ENCODE measurements at regions not wholly inside any gene's neighbourhood (a gene's known extent, or its start where the extent isn't known, plus 50 kb on each side); places are given as distances from the start of the nearest gene placed in this dataset.

DNA sequence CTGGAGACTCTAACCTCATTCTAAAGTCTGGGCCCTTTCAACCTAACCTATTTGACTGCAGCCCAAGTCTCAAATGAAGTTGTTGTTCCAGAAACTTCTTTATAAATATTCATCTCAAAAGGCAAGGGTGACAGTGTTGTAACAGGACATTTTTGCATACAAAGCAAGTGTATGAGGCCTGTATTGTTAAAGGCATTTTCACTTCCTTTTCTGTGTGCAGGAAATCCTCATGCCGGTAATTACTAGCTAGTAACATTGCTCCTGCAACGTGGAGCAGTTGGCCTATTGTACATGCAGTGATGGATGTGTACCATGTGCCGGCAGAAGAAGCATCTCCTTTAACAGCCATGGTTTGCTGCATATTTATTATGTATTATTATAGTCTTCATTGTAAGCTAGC is 156.5 kb upstream of the RMST start:
- Histone ChIP-seq H3K27ac (ENCODE audit: control insufficient read depth, insufficient read depth, low read length) (no peak overlapping the region), H3K36me3 (ENCODE audit: control insufficient read depth in 2 of 2, extremely low read depth in 1 of 2, insufficient read depth in 2 of 2, low read length in 2 of 2) (no peaks in the 10 kb centered on the region), H3K9me1 (ENCODE audit: control insufficient read depth, extremely low read depth, insufficient read depth, low read length) (no peaks in the 10 kb centered on the region), H3K27me3 (ENCODE audit: control insufficient read depth, extremely low read depth, insufficient read depth, low read length) (no peaks in the 10 kb centered on the region), H2AFZ (ENCODE audit: control insufficient read depth, low read length) (no peak overlapping the region), H4K20me1 (ENCODE audit: control insufficient read depth, extremely low read depth, insufficient read depth, low read length) (no peaks in the 10 kb centered on the region), H3K4me3 (ENCODE audit: control insufficient read depth in 2 of 3, extremely low read depth in 1 of 3, insufficient read depth in 2 of 3, low read depth in 1 of 3, low read length in 3 of 3) (no peak overlapping the region), H3K9me3 (ENCODE audit: control insufficient read depth, low read depth, low read length) (no peaks in the 10 kb centered on the region), H3K4me1 (ENCODE audit: control insufficient read depth, extremely low read depth, insufficient read depth, low read length) (no peaks in the 10 kb centered on the region), H3K79me2 (ENCODE audit: control insufficient read depth, insufficient read depth, low read length) (no peaks in the 10 kb centered on the region), H3K4me2 (ENCODE audit: control insufficient read depth, extremely low read depth, insufficient read depth, low read depth, low read length) (no peak overlapping the region), H3K9ac (ENCODE audit: control insufficient read depth, extremely low read depth, insufficient read depth, low read length) (no peak overlapping the region)
- TF ChIP-seq, protein P1, sequence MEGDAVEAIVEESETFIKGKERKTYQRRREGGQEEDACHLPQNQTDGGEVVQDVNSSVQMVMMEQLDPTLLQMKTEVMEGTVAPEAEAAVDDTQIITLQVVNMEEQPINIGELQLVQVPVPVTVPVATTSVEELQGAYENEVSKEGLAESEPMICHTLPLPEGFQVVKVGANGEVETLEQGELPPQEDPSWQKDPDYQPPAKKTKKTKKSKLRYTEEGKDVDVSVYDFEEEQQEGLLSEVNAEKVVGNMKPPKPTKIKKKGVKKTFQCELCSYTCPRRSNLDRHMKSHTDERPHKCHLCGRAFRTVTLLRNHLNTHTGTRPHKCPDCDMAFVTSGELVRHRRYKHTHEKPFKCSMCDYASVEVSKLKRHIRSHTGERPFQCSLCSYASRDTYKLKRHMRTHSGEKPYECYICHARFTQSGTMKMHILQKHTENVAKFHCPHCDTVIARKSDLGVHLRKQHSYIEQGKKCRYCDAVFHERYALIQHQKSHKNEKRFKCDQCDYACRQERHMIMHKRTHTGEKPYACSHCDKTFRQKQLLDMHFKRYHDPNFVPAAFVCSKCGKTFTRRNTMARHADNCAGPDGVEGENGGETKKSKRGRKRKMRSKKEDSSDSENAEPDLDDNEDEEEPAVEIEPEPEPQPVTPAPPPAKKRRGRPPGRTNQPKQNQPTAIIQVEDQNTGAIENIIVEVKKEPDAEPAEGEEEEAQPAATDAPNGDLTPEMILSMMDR (optimal IDR thresholded peaks at IDR 0.05 in 1 of 3, IDR thresholded peaks at IDR 0.05 in 1 of 3, conservative IDR thresholded peaks at IDR 0.05 in 1 of 3; ENCODE audit: extremely low read depth in 1 of 3, insufficient read depth in 2 of 3, low read length in 3 of 3) = no peak
- no peak for TF ChIP-seq EZH2 (IDR thresholded peaks at IDR 0.05; ENCODE audit: low read length)
- DNase-seq (ENCODE audit: low read depth, low spot score) = no peak
- FAIRE-seq = no peak
- dilution Hi-C loops (cut with MboI; ENCODE audit: extremely low pct_ligation_motif_present, low sequenced_read_pairs) = no loop called here

DNA sequence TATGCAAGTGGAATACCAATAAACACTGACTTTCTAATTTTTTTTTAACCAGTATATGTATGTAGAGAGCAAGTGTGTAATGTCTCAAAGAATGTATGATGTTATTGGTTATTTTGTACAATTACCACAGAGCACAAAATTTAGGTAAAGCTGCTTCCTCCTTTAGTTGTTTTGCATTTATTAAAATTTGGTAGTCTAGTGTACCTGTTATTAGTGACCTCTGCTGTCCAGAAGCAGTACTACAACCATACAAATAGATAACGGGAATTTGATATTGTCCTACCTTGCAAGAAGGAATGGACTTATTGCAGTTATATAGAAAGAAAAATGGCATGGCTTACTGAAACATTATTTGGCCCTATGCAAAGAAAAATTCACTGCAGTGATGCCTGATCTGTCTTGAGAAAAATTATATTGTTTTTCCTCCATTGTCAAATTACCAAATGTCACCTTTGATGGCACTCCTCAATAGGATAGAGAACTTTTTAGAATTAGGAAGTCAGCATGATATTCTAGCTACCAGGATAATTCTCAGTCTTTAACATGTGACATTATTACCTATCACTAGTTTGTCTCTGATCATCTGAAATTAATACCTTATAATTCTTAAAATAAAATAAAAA is 153.9 kb upstream of the RMST start:
- FAIRE-seq (no peak), DNase-seq (ENCODE audit: low read depth, low spot score) (peak; percentile 15)
- dilution Hi-C loops (cut with MboI; ENCODE audit: extremely low pct_ligation_motif_present, low sequenced_read_pairs) = no loop called here
- Histone ChIP-seq H3K27me3 (ENCODE audit: control insufficient read depth, extremely low read depth, insufficient read depth, low read length) (no peaks in the 10 kb centered on the region), H3K9ac (ENCODE audit: control insufficient read depth, extremely low read depth, insufficient read depth, low read length) (no peak overlapping the region), H3K4me3 (ENCODE audit: control insufficient read depth in 2 of 3, extremely low read depth in 1 of 3, insufficient read depth in 2 of 3, low read depth in 1 of 3, low read length in 3 of 3) (no peak overlapping the region), H4K20me1 (ENCODE audit: control insufficient read depth, extremely low read depth, insufficient read depth, low read length) (no peaks in the 10 kb centered on the region), H3K9me3 (ENCODE audit: control insufficient read depth, low read depth, low read length) (no peaks in the 10 kb centered on the region), H3K4me1 (ENCODE audit: control insufficient read depth, extremely low read depth, insufficient read depth, low read length) (no peaks in the 10 kb centered on the region), H3K36me3 (ENCODE audit: control insufficient read depth in 2 of 2, extremely low read depth in 1 of 2, insufficient read depth in 2 of 2, low read length in 2 of 2) (no peaks in the 10 kb centered on the region), H3K27ac (ENCODE audit: control insufficient read depth, insufficient read depth, low read length) (no peak overlapping the region), H2AFZ (ENCODE audit: control insufficient read depth, low read length) (no peak overlapping the region), H3K4me2 (ENCODE audit: control insufficient read depth, extremely low read depth, insufficient read depth, low read depth, low read length) (no peak overlapping the region), H3K79me2 (ENCODE audit: control insufficient read depth, insufficient read depth, low read length) (no peaks in the 10 kb centered on the region), H3K9me1 (ENCODE audit: control insufficient read depth, extremely low read depth, insufficient read depth, low read length) (no peaks in the 10 kb centered on the region)
- no peak for TF ChIP-seq EZH2 (IDR thresholded peaks at IDR 0.05; ENCODE audit: low read length)
- TF ChIP-seq, protein P1 (optimal IDR thresholded peaks at IDR 0.05 in 1 of 3, IDR thresholded peaks at IDR 0.05 in 1 of 3, conservative IDR thresholded peaks at IDR 0.05 in 1 of 3; ENCODE audit: extremely low read depth in 1 of 3, insufficient read depth in 2 of 3, low read length in 3 of 3) = peak in 2 of 3 experiments; percentile 51 to 57
